NT2/D1 (cell line): ENCODE measurements at regions not wholly inside any gene's neighbourhood (a gene's known extent, or its start where the extent isn't known, plus 50 kb on each side); places are given as distances from the start of the nearest gene placed in this dataset.

Experiments used
- SUZ12 ChIP-seq: IDR thresholded peaks from 2 replicates; pipeline ENCODE4 v1.6.1; 2011; ENCODE audit not compliant: insufficient read length, insufficient read depth; ENCODE audit errors: extremely low read depth
- YY1 ChIP-seq: IDR thresholded peaks from 2 replicates; pipeline ENCODE4 v1.6.1; 2011; ENCODE audit not compliant: insufficient read length, insufficient read depth
- ZNF274 ChIP-seq: IDR thresholded peaks from 2 replicates; pipeline ENCODE4 v1.6.1; 2011; ENCODE audit warnings: mild to moderate bottlenecking, low read depth, low read length

GRCh38 chrX:137483554-137483953 lies 82.4 kb upstream of the ZIC3 start:
- TF ChIP-seq YY1 = no peak
- no peak for TF ChIP-seq ZNF274
- no peak for TF ChIP-seq SUZ12
